ENCODE measurements at regions not wholly inside any gene's neighbourhood (a gene's known extent, or its start where the extent isn't known, plus 50 kb on each side); places are given as distances from the start of the nearest gene placed in this dataset.

- TF ChIP-seq REST (IDR thresholded peaks at IDR 0.05; ENCODE audit: low read depth) = no peak
Measured at GRCh38 chr11:95697614-95698408, 91.8 kb downstream of the FAM76B start (continued).

GRCh38 chr11:95695181-95695580 lies 94.4 kb downstream of the FAM76B start:
- Histone ChIP-seq H3K9me3 (ENCODE audit: control insufficient read depth in 1 of 2, insufficient read depth in 1 of 2, low read depth in 1 of 2, low read length in 2 of 2) (no peaks in the 10 kb centered on the region), H4K20me1 (ENCODE audit: insufficient read depth) (no peaks in the 10 kb centered on the region), H3K4me1 (ENCODE audit: control insufficient read depth in 1 of 2, insufficient read depth in 2 of 2, low read length in 2 of 2) (no peaks in the 10 kb centered on the region), H3K27me3 (ENCODE audit: insufficient read depth, low read length) (peaks cover 23% of the 10 kb centered on the region), H3K27ac (ENCODE audit: low read depth, low read length) (no peak overlapping the region), H2AFZ (ENCODE audit: low read depth, low read length, poor library complexity, severe bottlenecking) (no peak overlapping the region), H3K4me2 (ENCODE audit: low read length) (no peak overlapping the region), H3K36me3 (ENCODE audit: control insufficient read depth in 1 of 2, insufficient read depth in 2 of 2, low read length in 2 of 2) (no peaks in the 10 kb centered on the region), H3K9ac (ENCODE audit: low read length) (no peak overlapping the region), H3K79me2 (ENCODE audit: insufficient read depth, low read length) (no peaks in the 10 kb centered on the region), H3K9me2 (ENCODE audit: insufficient read depth) (no peaks in the 10 kb centered on the region), H3K4me3 (replicated peaks in 1 of 2; ENCODE audit: low read depth in 1 of 2, low read length in 2 of 2) (no peak overlapping the region)
- CTCF ChIA-PET = interaction anchor here (1.6 kb wide), 1 partner anchor 10 kb away, joined by 10 read pairs; no protein-coding TSS in a partner anchor
- ATAC-seq (no peak), DNase-seq (ENCODE audit: low read depth, low spot score) (no peak)
- POLR2A ChIA-PET = no interaction called here
- intact Hi-C loops (cut with micrococcal nuclease) = no loop called here
- no TSS peak for BruUV-seq (replicated peaks)
- TF ChIP-seq ZFX (IDR thresholded peaks at IDR 0.05) (no peak), ELF1 (IDR thresholded peaks at IDR 0.05; ENCODE audit: borderline replicate concordance, low read depth) (no peak), SRF (IDR thresholded peaks at IDR 0.05; ENCODE audit: low read depth) (no peak), EZH2phosphoT487 (IDR thresholded peaks at IDR 0.05; ENCODE audit: borderline replicate concordance) (no peak), CEBPB (IDR thresholded peaks at IDR 0.05; ENCODE audit: low read depth) (no peak), POLR2A (IDR thresholded peaks at IDR 0.05; ENCODE audit: borderline replicate concordance, extremely low read depth, insufficient read depth, insufficient read length) (no peak), FOSL1 (IDR thresholded peaks at IDR 0.05; ENCODE audit: low read depth) (no peak), YY1 (IDR thresholded peaks at IDR 0.05; ENCODE audit: extremely low read depth, insufficient replicate concordance, low read depth, low read length) (no peak), RAD21 (IDR thresholded peaks at IDR 0.05; ENCODE audit: low read depth) (no peak), MAX (IDR thresholded peaks at IDR 0.05) (no peak), EGR1 (IDR thresholded peaks at IDR 0.05; ENCODE audit: low read depth) (no peak), POLR2AphosphoS5 (IDR thresholded peaks at IDR 0.05; ENCODE audit: low read depth, low read length) (no peak), CTCF (IDR thresholded peaks at IDR 0.05 in 2 of 3, conservative IDR thresholded peaks at IDR 0.05 in 1 of 3; ENCODE audit: borderline replicate concordance in 1 of 3, insufficient read depth in 1 of 3, low read depth in 2 of 3, low read length in 2 of 3) (no peak)
- RAD21 ChIA-PET (ENCODE audit: low non-redundant PET in 1 of 2, low total read pairs in 2 of 2, uncharacterized antibody in 2 of 2, unreplicated experiment in 2 of 2) = no interaction called here

Measured in HCT116 (cell line).